Neural cell (in vitro differentiated cells): ENCODE measurements at regions not wholly inside any gene's neighbourhood (a gene's known extent, or its start where the extent isn't known, plus 50 kb on each side); places are given as distances from the start of the nearest gene placed in this dataset.

Experiments used
- CTCF ChIP-seq: fragments of 450-650 bp; IDR thresholded peaks from 2 replicates; pipeline ENCODE4 v1.5.1; 2014; ENCODE audit warnings: antibody characterized with exemption, mild to moderate bottlenecking, moderate library complexity; ENCODE audit not compliant: poor library complexity, severe bottlenecking
- EZH2 ChIP-seq: fragments of 200-600, 300-800 bp; shearing (Covaris generic), sonication (generic); IDR thresholded peaks from 2 replicates; pipeline ENCODE4 v1.6.1; 2014; ENCODE audit warnings: antibody characterized with exemption, low read length, borderline replicate concordance, mild to moderate bottlenecking; ENCODE audit not compliant: insufficient read depth, poor library complexity, severe bottlenecking
- POLR2AphosphoS5 ChIP-seq: IDR thresholded peaks from 2 replicates; pipeline ENCODE4 v1.6.1; 2012
- SMC3 ChIP-seq: fragments of 450-650 bp; conservative IDR thresholded peaks from 2 replicates; pipeline ENCODE4 v1.6.1; 2014; ENCODE audit warnings: antibody characterized with exemption, mild to moderate bottlenecking, moderate library complexity; ENCODE audit not compliant: poor library complexity
- TAF1 ChIP-seq: IDR thresholded peaks from 2 replicates; pipeline ENCODE4 v1.6.1; 2012; ENCODE audit warnings: low read depth

GRCh38 chr1:94593611-94594010 is 52.1 kb upstream of the F3 start:
- no peak for TF ChIP-seq CTCF
- no peak for TF ChIP-seq EZH2
- TF ChIP-seq POLR2AphosphoS5, result no peak
- no peak for TF ChIP-seq TAF1
- no peak for TF ChIP-seq SMC3
